ENCODE measurements at regions not wholly inside any gene's neighbourhood (a gene's known extent, or its start where the extent isn't known, plus 50 kb on each side); places are given as distances from the start of the nearest gene placed in this dataset.

- Histone ChIP-seq H3K9me3 (ENCODE audit: control insufficient read depth, insufficient read depth, low read length) (no peaks in the 10 kb centered on the region), H3K4me3 (ENCODE audit: low read depth, low read length) (no peak overlapping the region), H3K4me1 (ENCODE audit: control insufficient read depth, insufficient read depth, low read length) (peaks cover 9% of the 10 kb centered on the region), H3K9ac (ENCODE audit: low read depth, low read length) (no peak overlapping the region), H3K27ac (ENCODE audit: low read depth, low read length) (no peak overlapping the region), H3K27me3 (ENCODE audit: control insufficient read depth, insufficient read depth, low read length) (no peaks in the 10 kb centered on the region), H3K36me3 (ENCODE audit: control insufficient read depth, insufficient read depth, low read length) (no peaks in the 10 kb centered on the region)
Measured at GRCh38 chr10:130748409-130749057, 563.0 kb downstream of the TCERG1L start.

GRCh38 chr10:130749911-130750310 lies 561.6 kb downstream of the TCERG1L start:
- Histone ChIP-seq H3K4me1 (ENCODE audit: control insufficient read depth, insufficient read depth, low read length) (no peaks in the 10 kb centered on the region; the same call in 1 of the 2 replicates), H3K9ac (ENCODE audit: low read depth, low read length) (no peak overlapping the region), H3K36me3 (ENCODE audit: control insufficient read depth, insufficient read depth, low read length) (no peaks in the 10 kb centered on the region), H3K9me3 (ENCODE audit: control insufficient read depth, insufficient read depth, low read length) (no peaks in the 10 kb centered on the region), H3K27me3 (ENCODE audit: control insufficient read depth, insufficient read depth, low read length) (no peaks in the 10 kb centered on the region), H3K27ac (ENCODE audit: low read depth, low read length) (no peak overlapping the region), H3K4me3 (ENCODE audit: low read depth, low read length) (no peak overlapping the region)

- H3K27ac ChIP-seq (ENCODE audit: low read depth, low read length), result no peak overlapping the region
Measured at GRCh38 chr10:130750441-130750840, 561.1 kb downstream of the TCERG1L start.

GRCh38 chr10:130751106-130751840 lies 560.2 kb downstream of the TCERG1L start:
- no peaks in the 10 kb centered on the region for H3K9me3 ChIP-seq (ENCODE audit: control insufficient read depth, insufficient read depth, low read length)
- no peak overlapping the region for H3K27ac ChIP-seq (ENCODE audit: low read depth, low read length)
- no peak overlapping the region for H3K4me3 ChIP-seq (ENCODE audit: low read depth, low read length)
- no peaks in the 10 kb centered on the region for H3K4me1 ChIP-seq (ENCODE audit: control insufficient read depth, insufficient read depth, low read length)
- H3K9ac ChIP-seq (ENCODE audit: low read depth, low read length), result no peak overlapping the region
- no peaks in the 10 kb centered on the region for H3K27me3 ChIP-seq (ENCODE audit: control insufficient read depth, insufficient read depth, low read length)
- no peaks in the 10 kb centered on the region for H3K36me3 ChIP-seq (ENCODE audit: control insufficient read depth, insufficient read depth, low read length)

More at GRCh38 chr10:130750441-130750840, 561.1 kb downstream of the TCERG1L start:
- H3K27me3 ChIP-seq (ENCODE audit: control insufficient read depth, insufficient read depth, low read length), result no peaks in the 10 kb centered on the region
- H3K4me1 ChIP-seq (ENCODE audit: control insufficient read depth, insufficient read depth, low read length), result no peaks in the 10 kb centered on the region
- H3K36me3 ChIP-seq (ENCODE audit: control insufficient read depth, insufficient read depth, low read length), result no peaks in the 10 kb centered on the region
- H3K9me3 ChIP-seq (ENCODE audit: control insufficient read depth, insufficient read depth, low read length), result no peaks in the 10 kb centered on the region
- H3K4me3 ChIP-seq (ENCODE audit: low read depth, low read length), result no peak overlapping the region
- H3K9ac ChIP-seq (ENCODE audit: low read depth, low read length), result no peak overlapping the region

- Histone ChIP-seq H3K4me3 (ENCODE audit: low read depth, low read length) (no peak overlapping the region), H3K9ac (ENCODE audit: low read depth, low read length) (no peak overlapping the region), H3K27ac (ENCODE audit: low read depth, low read length) (no peak overlapping the region), H3K27me3 (ENCODE audit: control insufficient read depth, insufficient read depth, low read length) (no peaks in the 10 kb centered on the region), H3K36me3 (ENCODE audit: control insufficient read depth, insufficient read depth, low read length) (no peaks in the 10 kb centered on the region), H3K9me3 (ENCODE audit: control insufficient read depth, insufficient read depth, low read length) (no peaks in the 10 kb centered on the region), H3K4me1 (ENCODE audit: control insufficient read depth, insufficient read depth, low read length) (no peaks in the 10 kb centered on the region)
Measured at GRCh38 chr10:130751851-130752250, 559.7 kb downstream of the TCERG1L start.

GRCh38 chr10:130756651-130757050 lies 554.9 kb downstream of the TCERG1L start:
- H3K36me3 ChIP-seq (ENCODE audit: control insufficient read depth, insufficient read depth, low read length), result no peaks in the 10 kb centered on the region
- H3K27me3 ChIP-seq (ENCODE audit: control insufficient read depth, insufficient read depth, low read length), result no peaks in the 10 kb centered on the region
- no peaks in the 10 kb centered on the region for H3K4me1 ChIP-seq (ENCODE audit: control insufficient read depth, insufficient read depth, low read length)
- no peak overlapping the region for H3K27ac ChIP-seq (ENCODE audit: low read depth, low read length)
- H3K9ac ChIP-seq (ENCODE audit: low read depth, low read length), result no peak overlapping the region
- no peaks in the 10 kb centered on the region for H3K9me3 ChIP-seq (ENCODE audit: control insufficient read depth, insufficient read depth, low read length)
- H3K4me3 ChIP-seq (ENCODE audit: low read depth, low read length), result no peak overlapping the region

GRCh38 chr10:130757271-130757670 lies 554.2 kb downstream of the TCERG1L start:
- H3K9ac ChIP-seq (ENCODE audit: low read depth, low read length), result no peak overlapping the region
- no peak overlapping the region for H3K4me3 ChIP-seq (ENCODE audit: low read depth, low read length)
- no peaks in the 10 kb centered on the region for H3K27me3 ChIP-seq (ENCODE audit: control insufficient read depth, insufficient read depth, low read length)
- H3K9me3 ChIP-seq (ENCODE audit: control insufficient read depth, insufficient read depth, low read length), result no peaks in the 10 kb centered on the region
- no peaks in the 10 kb centered on the region for H3K4me1 ChIP-seq (ENCODE audit: control insufficient read depth, insufficient read depth, low read length)
- no peaks in the 10 kb centered on the region for H3K36me3 ChIP-seq (ENCODE audit: control insufficient read depth, insufficient read depth, low read length)
- no peak overlapping the region for H3K27ac ChIP-seq (ENCODE audit: low read depth, low read length)

GRCh38 chr10:130757821-130758489 lies 553.6 kb downstream of the TCERG1L start:
- no peaks in the 10 kb centered on the region for H3K4me1 ChIP-seq (ENCODE audit: control insufficient read depth, insufficient read depth, low read length)
- H3K27ac ChIP-seq (ENCODE audit: low read depth, low read length), result no peak overlapping the region
- H3K4me3 ChIP-seq (ENCODE audit: low read depth, low read length), result no peak overlapping the region
- H3K27me3 ChIP-seq (ENCODE audit: control insufficient read depth, insufficient read depth, low read length), result no peaks in the 10 kb centered on the region
- H3K9me3 ChIP-seq (ENCODE audit: control insufficient read depth, insufficient read depth, low read length), result no peaks in the 10 kb centered on the region
- H3K9ac ChIP-seq (ENCODE audit: low read depth, low read length), result no peak overlapping the region
- no peaks in the 10 kb centered on the region for H3K36me3 ChIP-seq (ENCODE audit: control insufficient read depth, insufficient read depth, low read length)

- H3K27ac ChIP-seq (ENCODE audit: low read depth, low read length), result no peak overlapping the region
- no peaks in the 10 kb centered on the region for H3K27me3 ChIP-seq (ENCODE audit: control insufficient read depth, insufficient read depth, low read length)
- H3K9ac ChIP-seq (ENCODE audit: low read depth, low read length), result no peak overlapping the region
- H3K4me3 ChIP-seq (ENCODE audit: low read depth, low read length), result no peak overlapping the region
- H3K9me3 ChIP-seq (ENCODE audit: control insufficient read depth, insufficient read depth, low read length), result no peaks in the 10 kb centered on the region
- no peaks in the 10 kb centered on the region for H3K36me3 ChIP-seq (ENCODE audit: control insufficient read depth, insufficient read depth, low read length)
- no peaks in the 10 kb centered on the region for H3K4me1 ChIP-seq (ENCODE audit: control insufficient read depth, insufficient read depth, low read length)
Measured at GRCh38 chr10:130758529-130758928, 553.0 kb downstream of the TCERG1L start.

GRCh38 chr10:130761032-130761575 lies 550.4 kb downstream of the TCERG1L start:
- H3K9me3 ChIP-seq (ENCODE audit: control insufficient read depth, insufficient read depth, low read length), result no peaks in the 10 kb centered on the region
- no peaks in the 10 kb centered on the region for H3K36me3 ChIP-seq (ENCODE audit: control insufficient read depth, insufficient read depth, low read length)
- no peaks in the 10 kb centered on the region for H3K27me3 ChIP-seq (ENCODE audit: control insufficient read depth, insufficient read depth, low read length)

More at GRCh38 chr10:130761032-130761575, 550.4 kb downstream of the TCERG1L start:
- Histone ChIP-seq H3K9ac (ENCODE audit: low read depth, low read length) (no peak overlapping the region), H3K4me3 (ENCODE audit: low read depth, low read length) (no peak overlapping the region), H3K4me1 (ENCODE audit: control insufficient read depth, insufficient read depth, low read length) (no peaks in the 10 kb centered on the region), H3K27ac (ENCODE audit: low read depth, low read length) (no peak overlapping the region)

Measured in HUES48 (cell line).